ENCODE measurements at regions not wholly inside any gene's neighbourhood (a gene's known extent, or its start where the extent isn't known, plus 50 kb on each side); places are given as distances from the start of the nearest gene placed in this dataset.
"Not testable (repeated sequence)": the region's sequence is repeated elsewhere in the genome, so short reads cannot be mapped to it uniquely, and the experiment has no call there.

GRCh38 chr16:6725206-6725605, 607.4 kb upstream of the RBFOX1 start:
- TF ChIP-seq POLR2AphosphoS5, CTCF (IDR thresholded peaks at IDR 0.05): not testable (repeated sequence)
